Stimulated activated naive CD4-positive, alpha-beta T cell (primary cell): ENCODE measurements at regions not wholly inside any gene's neighbourhood (a gene's known extent, or its start where the extent isn't known, plus 50 kb on each side); places are given as distances from the start of the nearest gene placed in this dataset.
"Not testable (repeated sequence)": the region's sequence is repeated elsewhere in the genome, so short reads cannot be mapped to it uniquely, and the experiment has no call there.

Source experiments
- DNase-seq, 6 experiments: peaks; one replicate each; lab custom pipeline; 2025; lab: John Stamatoyannopoulos, UW

- no peak for DNase-seq
These were observed 1524.4 kb upstream of the AGA start for GRCh38 chr4:178966644-178967043.

- DNase-seq = no peak
These were observed 1528.3 kb upstream of the AGA start for GRCh38 chr4:178970433-178971140.

- DNase-seq = no peak
These were observed 1534.6 kb upstream of the AGA start for GRCh38 chr4:178976861-178977260.

- no peak for DNase-seq
These were observed 1551.1 kb upstream of the AGA start for GRCh38 chr4:178993306-178993705.

GRCh38 chr4:179001918-179002317, 1559.7 kb upstream of the AGA start:
- no peak for DNase-seq

- no peak for DNase-seq
These were observed 1565.5 kb upstream of the AGA start for GRCh38 chr4:179007755-179008154.

- DNase-seq = no peak
These were observed 1575.3 kb upstream of the AGA start for GRCh38 chr4:179017581-179017980.

GRCh38 chr4:179027569-179027968, 1585.3 kb upstream of the AGA start:
- DNase-seq = no peak

- DNase-seq = no peak
These were observed 1586.1 kb upstream of the AGA start for GRCh38 chr4:179028321-179028720.

GRCh38 chr4:179029683-179030082, 1587.4 kb upstream of the AGA start:
- DNase-seq = no peak

- no peak for DNase-seq
These were observed 1598.0 kb upstream of the AGA start for GRCh38 chr4:179040259-179040658.

- no peak for DNase-seq
These were observed 1606.7 kb upstream of the AGA start for GRCh38 chr4:179048839-179049453.

GRCh38 chr4:179051206-179051605, 1609.0 kb upstream of the AGA start:
- no peak for DNase-seq

- DNase-seq = no peak
These were observed 1617.2 kb upstream of the AGA start for GRCh38 chr4:179059396-179059795.

- not testable (repeated sequence) for DNase-seq
These were observed 1624.0 kb upstream of the AGA start for GRCh38 chr4:179066254-179066653.

- no peak for DNase-seq
These were observed 1628.9 kb upstream of the AGA start for GRCh38 chr4:179071131-179071530.

GRCh38 chr4:179076865-179077264, 1634.6 kb upstream of the AGA start:
- no peak for DNase-seq

GRCh38 chr4:179095585-179096221, 1653.5 kb upstream of the AGA start:
- no peak for DNase-seq

GRCh38 chr4:179097741-179098140, 1655.5 kb upstream of the AGA start:
- DNase-seq = no peak

- no peak for DNase-seq
These were observed 1668.1 kb upstream of the AGA start for GRCh38 chr4:179110356-179110755.

- DNase-seq = no peak
These were observed 1668.6 kb upstream of the AGA start for GRCh38 chr4:179110816-179111215.

- no peak for DNase-seq
These were observed 1670.4 kb upstream of the AGA start for GRCh38 chr4:179112441-179113170.

GRCh38 chr4:179114615-179115014, 1672.4 kb upstream of the AGA start:
- no peak for DNase-seq
